Neural cell (in vitro differentiated cells): ENCODE measurements at regions not wholly inside any gene's neighbourhood (a gene's known extent, or its start where the extent isn't known, plus 50 kb on each side); places are given as distances from the start of the nearest gene placed in this dataset.

Source experiments
- H2AFZ ChIP-seq: fragments of 200-600, 300-800 bp; sonication (generic), shearing (Covaris generic); 2 replicates; pipeline ENCODE4 v1.6.0; 2014; ENCODE audit warnings: low read depth, mild to moderate bottlenecking, antibody characterized with exemption, low read length, moderate library complexity
- H3F3A ChIP-seq: fragments of 200-600 bp; shearing (Covaris generic); 2 replicates; pipeline ENCODE4 v1.6.1; 2016; ENCODE audit warnings: mild to moderate bottlenecking, moderate library complexity, mixed read lengths, antibody characterized with exemption, low read length; ENCODE audit not compliant: insufficient read depth, poor library complexity, severe bottlenecking
- H3K27ac ChIP-seq: fragments of 200-600, 300-800 bp; sonication (generic), shearing (Covaris generic); 2 replicates; pipeline ENCODE4 v1.5.1; 2014; ENCODE audit warnings: mild to moderate bottlenecking, low read length, moderate library complexity
- H3K27me3 ChIP-seq: fragments of 300-800, 200-600 bp; sonication (generic), shearing (Covaris generic); 2 replicates; pipeline ENCODE4 v1.6.0; 2014; ENCODE audit warnings: mild to moderate bottlenecking, low read depth, low read length, moderate library complexity; ENCODE audit not compliant: insufficient read depth
- H3K36me3 ChIP-seq: fragments of 300-800, 200-600 bp; sonication (generic), shearing (Covaris generic); 2 replicates; pipeline ENCODE4 v1.5.1; 2014; ENCODE audit warnings: mild to moderate bottlenecking, antibody characterized with exemption, low read length, moderate library complexity; ENCODE audit not compliant: insufficient read depth
- H3K4me2 ChIP-seq: fragments of 300-800, 200-600 bp; sonication (generic), shearing (Covaris generic); 2 replicates; pipeline ENCODE4 v1.6.0; 2014; ENCODE audit warnings: mild to moderate bottlenecking, low read length
- H3K4me3 ChIP-seq: fragments of 300-800, 200-600 bp; sonication (generic), shearing (Covaris generic); 2 replicates; pipeline ENCODE4 v1.5.1; 2014; ENCODE audit warnings: mild to moderate bottlenecking, low read length, moderate library complexity
- H3K79me2 ChIP-seq: fragments of 200-600 bp; shearing (Covaris generic); replicated peaks from 2 replicates; pipeline ENCODE4 v1.6.0; 2014; ENCODE audit warnings: mild to moderate bottlenecking, low read length, moderate library complexity; ENCODE audit not compliant: insufficient read depth
- H3K9ac ChIP-seq: fragments of 300-800, 200-600 bp; sonication (generic), shearing (Covaris generic); 2 replicates; pipeline ENCODE4 v1.6.1; 2016; ENCODE audit warnings: mild to moderate bottlenecking, low read length, mixed read lengths
- H3K9me2 ChIP-seq: fragments of 200-600 bp; shearing (Covaris generic); 2 replicates; pipeline ENCODE4 v1.6.1; 2016; ENCODE audit warnings: mild to moderate bottlenecking, low read length, mixed read lengths; ENCODE audit not compliant: insufficient read depth
- H3K9me3 ChIP-seq: fragments of 200-600, 300-800 bp; sonication (generic), shearing (Covaris generic); 2 replicates; pipeline ENCODE4 v1.6.1; 2016; ENCODE audit warnings: mild to moderate bottlenecking, mixed run types, low read length, moderate library complexity, mixed read lengths
- H4K20me1 ChIP-seq: fragments of 200-600 bp; shearing (Covaris generic); 2 replicates; pipeline ENCODE4 v1.6.1; 2016; ENCODE audit warnings: mild to moderate bottlenecking, mixed run types; ENCODE audit not compliant: insufficient read depth
- CTCF ChIP-seq: fragments of 450-650 bp; IDR thresholded peaks from 2 replicates; pipeline ENCODE4 v1.5.1; 2014; ENCODE audit warnings: antibody characterized with exemption, mild to moderate bottlenecking, moderate library complexity; ENCODE audit not compliant: poor library complexity, severe bottlenecking
- EP300 ChIP-seq: fragments of 450-650 bp; conservative IDR thresholded peaks from 2 replicates; pipeline ENCODE4 v1.6.1; 2014; ENCODE audit warnings: antibody characterized with exemption, mild to moderate bottlenecking, moderate library complexity; ENCODE audit not compliant: poor library complexity, severe bottlenecking
- EZH2 ChIP-seq: fragments of 200-600, 300-800 bp; shearing (Covaris generic), sonication (generic); IDR thresholded peaks from 2 replicates; pipeline ENCODE4 v1.6.1; 2014; ENCODE audit warnings: antibody characterized with exemption, low read length, borderline replicate concordance, mild to moderate bottlenecking; ENCODE audit not compliant: insufficient read depth, poor library complexity, severe bottlenecking
- MXI1 ChIP-seq: fragments of 450-650 bp; conservative IDR thresholded peaks from 2 replicates; pipeline ENCODE4 v1.6.1; 2014; ENCODE audit warnings: antibody characterized with exemption, mild to moderate bottlenecking; ENCODE audit not compliant: poor library complexity, severe bottlenecking
- POLR2AphosphoS5 ChIP-seq: IDR thresholded peaks from 2 replicates; pipeline ENCODE4 v1.6.1; 2012
- RAD21 ChIP-seq: fragments of 450-650 bp; conservative IDR thresholded peaks from 2 replicates; pipeline ENCODE4 v1.6.1; 2014; ENCODE audit warnings: antibody characterized with exemption, mild to moderate bottlenecking, moderate library complexity
- REST ChIP-seq: IDR thresholded peaks from 2 replicates; pipeline ENCODE4 v1.6.1; 2012; ENCODE audit warnings: borderline replicate concordance
- SMC3 ChIP-seq: fragments of 450-650 bp; conservative IDR thresholded peaks from 2 replicates; pipeline ENCODE4 v1.6.1; 2014; ENCODE audit warnings: antibody characterized with exemption, mild to moderate bottlenecking, moderate library complexity; ENCODE audit not compliant: poor library complexity
- TAF1 ChIP-seq: IDR thresholded peaks from 2 replicates; pipeline ENCODE4 v1.6.1; 2012; ENCODE audit warnings: low read depth

GRCh38 chr2:238742664-238743063 lies 105.2 kb upstream of the TWIST2 start:
- Histone ChIP-seq H3K27me3 (no peaks in the 10 kb centered on the region), H3K9me2 (no peaks in the 10 kb centered on the region), H3K36me3 (no peaks in the 10 kb centered on the region), H2AFZ (no peak overlapping the region), H3K9me3 (no peaks in the 10 kb centered on the region), H3K4me2 (no peak overlapping the region), H3F3A (no peaks in the 10 kb centered on the region), H3K9ac (no peak overlapping the region), H4K20me1 (no peaks in the 10 kb centered on the region), H3K79me2 (no peaks in the 10 kb centered on the region), H3K4me3 (no peak overlapping the region), H3K27ac (no peak overlapping the region)
- TF ChIP-seq POLR2AphosphoS5 (no peak), RAD21 (no peak), CTCF (no peak), TAF1 (no peak), EZH2 (no peak)

- H3K27ac ChIP-seq, result no peak overlapping the region
- H4K20me1 ChIP-seq, result no peaks in the 10 kb centered on the region
- H3K4me3 ChIP-seq, result no peak overlapping the region
- H3K9me2 ChIP-seq, result no peaks in the 10 kb centered on the region
- H3K79me2 ChIP-seq, result no peaks in the 10 kb centered on the region
- no peaks in the 10 kb centered on the region for H3F3A ChIP-seq
- H3K9ac ChIP-seq, result no peak overlapping the region
- no peaks in the 10 kb centered on the region for H3K9me3 ChIP-seq
- H2AFZ ChIP-seq, result no peak overlapping the region
- TF ChIP-seq POLR2AphosphoS5 (no peak), SMC3 (no peak), EP300 (no peak)
- H3K4me2 ChIP-seq, result no peak overlapping the region
- no peaks in the 10 kb centered on the region for H3K27me3 ChIP-seq
- no peaks in the 10 kb centered on the region for H3K36me3 ChIP-seq
Observed at GRCh38 chr2:238743243-238744065, 104.4 kb upstream of the TWIST2 start.

GRCh38 chr2:238744951-238745350 lies 102.9 kb upstream of the TWIST2 start:
- no peak overlapping the region for H2AFZ ChIP-seq
- H3K9me3 ChIP-seq, result no peaks in the 10 kb centered on the region
- H3K79me2 ChIP-seq, result no peaks in the 10 kb centered on the region
- H4K20me1 ChIP-seq, result no peaks in the 10 kb centered on the region
- H3K9me2 ChIP-seq, result no peaks in the 10 kb centered on the region
- no peaks in the 10 kb centered on the region for H3F3A ChIP-seq
- H3K4me3 ChIP-seq, result no peak overlapping the region
- H3K9ac ChIP-seq, result no peak overlapping the region
- no peak overlapping the region for H3K27ac ChIP-seq
- H3K4me2 ChIP-seq, result no peak overlapping the region
- H3K36me3 ChIP-seq, result no peaks in the 10 kb centered on the region
- TF ChIP-seq REST (no peak), POLR2AphosphoS5 (no peak), EZH2 (no peak), CTCF (no peak), SMC3 (no peak), EP300 (no peak), RAD21 (no peak), MXI1 (no peak), TAF1 (no peak)
- H3K27me3 ChIP-seq, result no peaks in the 10 kb centered on the region
